ENCODE measurements at regions not wholly inside any gene's neighbourhood (a gene's known extent, or its start where the extent isn't known, plus 50 kb on each side); places are given as distances from the start of the nearest gene placed in this dataset.

DNA sequence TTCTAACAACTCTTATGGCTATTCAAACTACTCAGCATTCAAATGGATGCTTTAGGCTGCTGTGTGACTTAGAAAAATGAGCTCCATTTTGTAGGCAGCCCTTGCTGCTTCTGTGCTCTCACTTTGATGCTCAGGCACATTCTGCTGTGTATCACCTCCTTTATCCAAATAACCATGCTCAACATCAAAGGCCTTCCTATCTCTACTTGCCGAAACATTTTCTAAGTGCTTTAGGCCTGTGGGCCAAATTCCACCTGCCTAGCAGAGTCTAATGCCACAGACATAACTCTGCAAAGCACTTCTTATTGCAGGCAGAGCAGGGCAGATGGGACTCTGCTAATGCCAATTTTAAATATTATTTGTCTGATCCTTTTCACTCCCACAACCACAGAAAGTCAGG is 397.4 kb downstream of the RND3 start:
- WGBS, 5 donors: 32 to 67% (median 60%) methylated on average over 1 of the region's 1 CpG
- H3K27ac ChIP-seq: no peak overlapping the region
- H3K4me3 ChIP-seq: no peak overlapping the region
- intact Hi-C loops (cut with DNase I; ENCODE audit: low total_unique reads): no loop called here
- no peaks in the 10 kb centered on the region for H3K36me3 ChIP-seq
- no peaks in the 10 kb centered on the region for H3K4me1 ChIP-seq
- no peak for DNase-seq
- no peaks in the 10 kb centered on the region for H3K27me3 ChIP-seq
- TF ChIP-seq EP300 (IDR thresholded peaks at IDR 0.05) (no peak), CTCF (IDR thresholded peaks at IDR 0.05) (no peak), POLR2AphosphoS5 (IDR thresholded peaks at IDR 0.05) (no peak), POLR2A (IDR thresholded peaks at IDR 0.05) (no peak)
- peaks cover 0 to 11% (median 4%) of the 10 kb centered on the region in 4 donors for H3K9me3 ChIP-seq

- H3K9me3 ChIP-seq: peaks cover 0 to 12% (median 4%) of the 10 kb centered on the region in 4 donors
- H3K27me3 ChIP-seq: no peaks in the 10 kb centered on the region
- H3K36me3 ChIP-seq: no peaks in the 10 kb centered on the region
- TF ChIP-seq POLR2A (IDR thresholded peaks at IDR 0.05) (no peak), CTCF (IDR thresholded peaks at IDR 0.05) (no peak), EP300 (IDR thresholded peaks at IDR 0.05) (no peak), POLR2AphosphoS5 (IDR thresholded peaks at IDR 0.05) (no peak)
- intact Hi-C loops (cut with DNase I; ENCODE audit: low total_unique reads): no loop called here
- H3K4me1 ChIP-seq: no peaks in the 10 kb centered on the region
- H3K27ac ChIP-seq: no peak overlapping the region
- DNase-seq: no peak
- WGBS, 5 donors: 79 to 83% (median 81%) methylated on average over 3 of the region's 3 CpGs
- no peak overlapping the region for H3K4me3 ChIP-seq
Measured at GRCh38 chr2:150088538-150088937, 398.9 kb downstream of the RND3 start.

- peaks cover 0 to 12% (median 4%) of the 10 kb centered on the region in 4 donors for H3K9me3 ChIP-seq
- H3K27me3 ChIP-seq: no peaks in the 10 kb centered on the region
- DNase-seq: no peak
- H3K36me3 ChIP-seq: no peaks in the 10 kb centered on the region
- intact Hi-C loops (cut with DNase I; ENCODE audit: low total_unique reads): no loop called here
- peaks cover 0 to 4% (median 0%) of the 10 kb centered on the region in 4 donors for H3K4me1 ChIP-seq
- no peak overlapping the region for H3K4me3 ChIP-seq
- no peak for TF ChIP-seq POLR2A (IDR thresholded peaks at IDR 0.05)
- no peak for TF ChIP-seq CTCF (IDR thresholded peaks at IDR 0.05)
- no peak for TF ChIP-seq EP300 (IDR thresholded peaks at IDR 0.05)
- TF ChIP-seq POLR2AphosphoS5 (IDR thresholded peaks at IDR 0.05): no peak
- 92 to 96% (median 94%) methylated on average over 2 of the region's 2 CpGs for WGBS, 5 donors
- no peak overlapping the region for H3K27ac ChIP-seq
Measured at GRCh38 chr2:150085478-150085877, 402.0 kb downstream of the RND3 start.

DNA sequence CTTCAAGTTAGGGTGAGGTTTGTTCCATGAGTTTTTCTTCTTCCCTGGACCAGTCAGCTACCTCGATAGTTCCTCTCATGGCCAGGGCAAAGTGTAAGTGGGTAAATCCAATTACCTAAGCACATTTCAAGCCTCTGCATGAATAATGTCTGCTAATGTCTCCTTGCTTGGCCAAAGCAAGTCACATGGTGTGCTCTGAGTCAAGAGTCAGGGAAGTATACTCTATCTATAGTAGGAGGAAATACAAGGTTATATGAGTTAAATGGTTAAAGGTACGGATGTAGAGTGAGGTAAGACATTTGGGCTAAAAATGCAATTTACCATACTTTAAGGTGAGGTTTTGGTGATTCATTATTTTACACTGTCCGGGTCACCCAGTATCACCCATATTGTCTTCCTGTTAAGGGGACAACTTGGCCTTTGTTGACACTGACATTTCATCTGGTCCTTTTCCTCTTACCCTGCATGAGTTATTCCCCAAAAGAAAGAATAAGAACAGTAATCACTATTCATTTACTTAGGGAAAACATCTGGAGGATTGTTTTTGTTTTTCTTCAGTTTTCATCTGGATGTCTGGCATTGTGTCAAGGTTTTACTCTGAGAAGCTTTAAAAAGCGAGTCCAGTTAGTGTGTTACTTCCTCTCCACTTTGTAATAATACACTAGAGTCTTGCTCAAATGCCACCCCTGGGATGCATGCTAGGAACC is 405.5 kb downstream of the RND3 start:
- H3K27me3 ChIP-seq: no peaks in the 10 kb centered on the region
- peak in 1 of 2 donors; percentile 50 for DNase-seq
- WGBS, 5 donors: 63 to 78% (median 74%) methylated on average over 4 of the region's 4 CpGs
- H3K4me3 ChIP-seq: no peak overlapping the region
- H3K27ac ChIP-seq: no peak overlapping the region
- H3K36me3 ChIP-seq: no peaks in the 10 kb centered on the region
- H3K4me1 ChIP-seq: peaks cover 0 to 4% (median 0%) of the 10 kb centered on the region in 4 donors
- TF ChIP-seq EP300 (IDR thresholded peaks at IDR 0.05) (no peak), CTCF (IDR thresholded peaks at IDR 0.05) (no peak), POLR2AphosphoS5 (IDR thresholded peaks at IDR 0.05) (no peak), POLR2A (IDR thresholded peaks at IDR 0.05) (no peak)
- intact Hi-C loops (cut with DNase I; ENCODE audit: low total_unique reads): no loop called here
- H3K9me3 ChIP-seq: peaks cover 0 to 12% (median 4%) of the 10 kb centered on the region in 4 donors

All from stomach (tissue), 8 donors.